ENCODE measurements at regions not wholly inside any gene's neighbourhood (a gene's known extent, or its start where the extent isn't known, plus 50 kb on each side); places are given as distances from the start of the nearest gene placed in this dataset.

GRCh38 chr14:61226015-61226654 lies 55.0 kb downstream of the TMEM30B start:
- Mint-ChIP-seq H3K4me1 (ENCODE audit: low read depth, unreplicated experiment) (peaks cover 13% of the 10 kb centered on the region), H3K36me3 (ENCODE audit: unreplicated experiment) (no peaks in the 10 kb centered on the region), H3K27me3 (ENCODE audit: unreplicated experiment) (no peaks in the 10 kb centered on the region), H3K4me3 (ENCODE audit: unreplicated experiment) (no peak overlapping the region), H3K27ac (ENCODE audit: unreplicated experiment) (no peak overlapping the region), H3K9me3 (ENCODE audit: unreplicated experiment) (no peaks in the 10 kb centered on the region)
- no peak for TF ChIP-seq CTCF (IDR thresholded peaks at IDR 0.05; ENCODE audit: partially characterized antibody, unreplicated experiment)
- no peak for DNase-seq

GRCh38 chr14:61225344-61225743 lies 55.8 kb downstream of the TMEM30B start:
- Mint-ChIP-seq H3K27ac (ENCODE audit: unreplicated experiment) (no peak overlapping the region), H3K4me1 (ENCODE audit: low read depth, unreplicated experiment) (peaks cover 9% of the 10 kb centered on the region), H3K9me3 (ENCODE audit: unreplicated experiment) (no peaks in the 10 kb centered on the region), H3K4me3 (ENCODE audit: unreplicated experiment) (no peak overlapping the region), H3K36me3 (ENCODE audit: unreplicated experiment) (no peaks in the 10 kb centered on the region), H3K27me3 (ENCODE audit: unreplicated experiment) (no peaks in the 10 kb centered on the region)
- DNase-seq, result no peak
- no peak for TF ChIP-seq CTCF (IDR thresholded peaks at IDR 0.05; ENCODE audit: partially characterized antibody, unreplicated experiment)

GRCh38 chr14:61223552-61223951 lies 57.6 kb downstream of the TMEM30B start:
- H3K27ac Mint-ChIP-seq (ENCODE audit: unreplicated experiment), result no peak overlapping the region
- no peak for DNase-seq
- no peaks in the 10 kb centered on the region for H3K36me3 Mint-ChIP-seq (ENCODE audit: unreplicated experiment)
- H3K27me3 Mint-ChIP-seq (ENCODE audit: unreplicated experiment), result no peaks in the 10 kb centered on the region
- no peaks in the 10 kb centered on the region for H3K9me3 Mint-ChIP-seq (ENCODE audit: unreplicated experiment)
- no peak for TF ChIP-seq CTCF (IDR thresholded peaks at IDR 0.05; ENCODE audit: partially characterized antibody, unreplicated experiment)
- peaks cover 9% of the 10 kb centered on the region for H3K4me1 Mint-ChIP-seq (ENCODE audit: low read depth, unreplicated experiment)
- no peak overlapping the region for H3K4me3 Mint-ChIP-seq (ENCODE audit: unreplicated experiment)

- Mint-ChIP-seq H3K4me3 (ENCODE audit: unreplicated experiment) (no peak overlapping the region), H3K27me3 (ENCODE audit: unreplicated experiment) (no peaks in the 10 kb centered on the region), H3K9me3 (ENCODE audit: unreplicated experiment) (no peaks in the 10 kb centered on the region), H3K36me3 (ENCODE audit: unreplicated experiment) (no peaks in the 10 kb centered on the region), H3K4me1 (ENCODE audit: low read depth, unreplicated experiment) (peaks cover 4% of the 10 kb centered on the region), H3K27ac (ENCODE audit: unreplicated experiment) (no peak overlapping the region)
- DNase-seq, result no peak
- no peak for TF ChIP-seq CTCF (IDR thresholded peaks at IDR 0.05; ENCODE audit: partially characterized antibody, unreplicated experiment)
Observed at GRCh38 chr14:61222388-61222787, 58.8 kb downstream of the TMEM30B start.

GRCh38 chr14:61221906-61222305 lies 59.2 kb downstream of the TMEM30B start:
- H3K4me1 Mint-ChIP-seq (ENCODE audit: low read depth, unreplicated experiment), result peaks cover 4% of the 10 kb centered on the region
- H3K36me3 Mint-ChIP-seq (ENCODE audit: unreplicated experiment), result no peaks in the 10 kb centered on the region
- no peak for DNase-seq
- H3K4me3 Mint-ChIP-seq (ENCODE audit: unreplicated experiment), result no peak overlapping the region
- no peak for TF ChIP-seq CTCF (IDR thresholded peaks at IDR 0.05; ENCODE audit: partially characterized antibody, unreplicated experiment)
- H3K9me3 Mint-ChIP-seq (ENCODE audit: unreplicated experiment), result no peaks in the 10 kb centered on the region
- no peak overlapping the region for H3K27ac Mint-ChIP-seq (ENCODE audit: unreplicated experiment)
- no peaks in the 10 kb centered on the region for H3K27me3 Mint-ChIP-seq (ENCODE audit: unreplicated experiment)
